GM21360 (cell line): ENCODE measurements at regions not wholly inside any gene's neighbourhood (a gene's known extent, or its start where the extent isn't known, plus 50 kb on each side); places are given as distances from the start of the nearest gene placed in this dataset.
"Not testable (repeated sequence)": the region's sequence is repeated elsewhere in the genome, so short reads cannot be mapped to it uniquely, and the experiment has no call there.

Experiments used
- ATAC-seq: cut with Tn5 transposase; IDR thresholded peaks from one replicate; pipeline ENCODE4 v1.9.1; 2021; ENCODE audit warnings: mild to moderate bottlenecking, moderate library complexity; ENCODE audit not compliant: unreplicated experiment

DNA sequence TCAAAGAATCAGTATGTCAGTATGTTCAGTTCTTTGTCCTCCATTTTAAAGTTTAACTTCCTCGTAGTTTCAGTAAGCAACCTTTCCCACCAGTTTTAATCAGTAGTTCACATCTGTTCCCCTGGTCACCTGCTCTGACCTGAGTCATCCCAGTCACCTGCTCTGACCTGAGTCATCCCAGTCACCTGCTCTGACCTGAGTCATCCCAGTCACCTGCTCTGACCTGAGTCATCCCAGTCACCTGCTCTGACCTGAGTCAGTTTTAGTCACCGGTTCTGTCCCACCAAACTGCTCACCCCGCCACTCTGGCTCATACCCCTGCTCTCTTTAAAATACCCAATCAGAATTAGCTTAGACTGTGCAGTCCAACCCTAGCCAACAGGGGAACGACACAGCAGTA, 180.1 kb upstream of the CNTN6 start:
- not testable (repeated sequence) for ATAC-seq

DNA sequence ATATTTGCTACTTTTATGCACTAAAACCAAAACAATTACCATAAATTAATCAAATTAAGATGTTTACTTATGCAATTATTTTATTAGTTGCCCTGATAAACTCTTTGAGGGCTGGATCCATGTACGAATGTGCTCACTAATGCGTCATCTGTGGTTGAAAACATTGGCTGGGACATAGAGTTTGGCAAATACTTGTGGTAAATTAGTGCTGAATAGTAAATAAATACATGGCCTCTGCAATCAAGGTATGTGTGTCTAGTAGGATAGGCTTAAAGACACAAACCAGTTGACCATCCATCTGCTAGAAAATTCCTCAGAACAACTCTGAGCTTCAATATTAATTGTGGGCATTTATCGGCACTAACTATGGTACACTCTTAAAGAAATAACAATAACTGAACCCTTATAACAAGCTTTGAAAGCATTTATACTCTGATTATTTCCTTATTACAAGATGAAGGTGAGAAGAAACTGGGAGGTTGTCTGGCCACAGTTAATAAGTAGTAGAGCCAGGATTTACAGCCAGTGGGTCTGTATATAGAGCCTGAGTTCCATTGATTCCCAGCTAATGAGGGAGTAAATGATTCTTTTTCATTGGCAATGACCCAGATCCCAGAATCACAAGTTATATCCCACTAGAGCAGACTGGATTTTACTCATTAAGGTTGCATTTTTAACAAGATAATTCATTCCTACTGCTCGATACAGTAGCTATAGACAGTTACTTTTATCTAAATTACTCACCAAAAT, 169.5 kb upstream of the CNTN6 start:
- no peak for ATAC-seq

DNA sequence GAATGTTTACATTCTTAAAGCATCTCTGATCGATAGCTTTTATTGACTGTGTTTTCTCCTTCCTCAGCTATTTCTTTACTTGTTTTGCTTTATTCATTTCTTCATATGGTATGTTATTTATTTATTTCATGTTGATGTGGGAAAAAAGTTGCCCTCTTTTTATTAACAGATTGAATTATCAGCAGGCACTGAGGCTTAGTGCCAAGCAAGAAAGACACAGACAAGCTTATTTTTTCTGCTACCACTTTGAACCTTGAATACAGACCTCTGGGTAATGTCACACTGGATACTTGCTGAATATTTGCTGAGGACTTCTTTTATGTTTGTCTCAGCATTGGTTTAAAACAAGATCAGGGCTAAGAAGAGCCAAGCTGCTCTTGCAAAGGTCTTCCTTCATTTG, 162.0 kb upstream of the CNTN6 start:
- ATAC-seq = no peak

DNA sequence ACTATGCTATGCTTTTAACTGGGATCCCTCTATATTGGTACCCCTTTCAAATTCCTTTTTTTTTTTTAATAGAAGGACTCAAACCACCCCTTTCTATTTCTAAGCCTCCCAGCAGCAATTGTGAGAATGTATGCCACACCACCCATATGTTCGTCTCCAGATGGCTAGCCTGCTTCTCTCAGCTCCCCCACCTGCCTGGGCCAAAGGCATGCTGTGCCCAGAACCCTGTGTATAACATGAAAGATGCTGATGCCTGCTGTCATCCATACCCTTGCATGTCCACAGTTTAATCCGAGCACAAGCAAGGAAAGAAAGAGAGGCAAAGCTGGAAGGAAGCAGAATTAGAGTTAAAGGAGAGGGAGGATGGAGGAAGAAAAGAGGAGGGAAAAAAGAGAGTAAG, 159.5 kb upstream of the CNTN6 start:
- no peak for ATAC-seq

DNA sequence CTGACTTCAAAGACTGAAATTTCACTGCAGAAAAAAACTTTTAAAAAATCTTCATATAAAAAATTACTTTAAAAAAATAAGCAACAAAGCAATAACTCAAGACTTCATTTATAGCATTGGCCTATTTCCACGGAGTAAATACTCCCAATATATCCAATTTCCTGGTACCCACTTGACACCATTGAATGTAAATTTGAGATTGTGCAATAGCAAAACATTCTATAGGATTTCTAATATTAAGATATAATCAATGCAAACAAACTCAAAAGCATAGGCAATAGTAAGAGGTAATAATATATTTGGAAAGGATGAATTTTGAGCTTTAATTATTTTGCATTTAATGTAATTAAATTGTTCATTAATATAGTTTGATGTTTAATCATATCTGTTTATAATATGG, 148.0 kb upstream of the CNTN6 start:
- no peak for ATAC-seq

DNA sequence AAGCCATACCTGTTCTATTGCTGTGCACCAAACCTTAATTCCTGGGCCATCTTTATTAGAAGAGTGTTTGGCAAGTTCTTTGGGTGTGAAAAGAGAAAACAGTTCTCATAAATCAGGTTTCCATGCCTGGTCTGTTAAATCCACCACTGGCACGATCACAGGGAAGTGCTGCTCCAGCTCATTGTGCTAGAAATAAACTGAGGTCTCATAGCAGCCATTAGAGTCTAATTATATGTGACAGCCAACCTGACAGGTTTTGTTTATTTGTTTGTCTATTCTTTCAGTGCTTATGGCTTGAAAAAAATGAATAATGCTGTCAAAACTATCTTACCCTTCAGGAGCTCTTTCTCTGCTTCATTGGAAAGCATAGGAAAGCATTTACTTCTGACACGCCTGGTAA, 147.1 kb upstream of the CNTN6 start:
- no peak for ATAC-seq

DNA sequence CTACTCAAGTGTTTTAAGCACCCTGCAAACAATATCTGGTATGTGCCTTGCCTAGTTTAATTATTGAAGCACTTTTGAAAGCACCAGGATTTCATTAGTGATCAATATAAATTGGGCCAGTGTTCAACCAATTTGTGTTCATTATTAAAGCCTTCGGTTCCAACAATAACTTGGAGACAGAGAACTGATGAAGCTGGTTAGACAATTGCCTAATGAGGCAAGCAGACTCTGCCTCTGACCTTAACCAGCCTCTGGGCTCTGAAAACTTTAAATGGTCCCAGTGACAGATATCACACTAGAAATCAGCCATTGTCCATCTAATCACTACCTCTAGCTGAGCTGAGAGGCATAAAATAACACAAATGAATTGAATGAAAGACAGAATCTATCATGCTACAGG, 139.9 kb upstream of the CNTN6 start:
- no peak for ATAC-seq

DNA sequence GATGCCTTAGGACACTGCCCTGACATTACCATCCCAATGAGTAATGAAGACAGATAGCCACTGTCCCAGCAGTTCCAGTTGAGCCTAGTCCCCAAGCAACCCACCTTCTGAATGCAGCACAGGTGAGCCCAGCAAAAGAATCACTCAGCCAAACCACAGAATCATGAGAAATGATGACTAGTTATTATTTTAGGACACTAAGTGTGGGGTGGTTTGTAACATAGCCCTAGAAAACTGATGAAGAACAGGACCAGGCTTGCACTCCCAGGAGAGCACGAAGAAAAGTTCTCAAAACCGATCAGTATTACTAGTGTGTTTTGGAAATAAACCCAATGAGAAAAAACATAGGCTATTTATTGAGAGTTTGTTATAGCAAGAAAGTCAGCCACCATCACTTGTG, 129.6 kb upstream of the CNTN6 start:
- no peak for ATAC-seq

DNA sequence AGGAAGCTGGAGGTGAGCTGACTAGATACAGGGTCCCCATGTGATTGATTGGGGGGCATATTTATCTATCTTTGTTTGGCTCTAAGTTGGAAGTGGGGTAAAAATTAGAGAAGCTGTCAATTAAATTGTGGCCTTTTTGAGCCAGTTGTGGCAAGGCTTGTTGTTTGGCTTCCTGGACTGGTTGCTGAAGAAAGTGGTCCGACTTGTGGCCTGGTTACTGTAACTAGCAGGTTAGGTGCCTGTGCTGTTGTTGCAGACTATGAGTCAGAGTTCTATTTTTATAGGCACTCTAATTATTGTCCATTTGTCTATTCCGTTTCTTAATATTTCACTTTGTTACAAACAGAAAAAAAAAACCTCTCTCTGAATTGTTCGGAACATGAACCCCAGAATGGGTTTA, 129.1 kb upstream of the CNTN6 start:
- no peak for ATAC-seq

DNA sequence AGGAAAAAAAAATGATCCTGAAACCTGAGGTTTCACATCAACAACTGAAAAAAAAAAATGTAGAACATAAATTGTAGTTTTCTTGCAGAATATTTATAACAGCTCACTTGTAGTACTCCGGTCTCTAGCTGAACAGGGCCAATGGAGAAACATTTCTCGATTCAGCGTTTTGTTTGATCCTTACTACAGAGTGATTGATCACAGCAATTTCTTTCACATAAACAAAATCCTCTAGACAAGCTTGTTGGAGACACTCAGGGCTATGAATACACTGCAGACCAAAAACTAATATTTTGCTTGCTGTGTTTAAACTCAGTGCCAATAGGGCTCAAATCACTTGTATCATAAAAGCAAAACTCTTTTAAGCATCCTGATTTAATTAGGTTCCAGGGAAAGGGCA, 127.0 kb upstream of the CNTN6 start:
- ATAC-seq = no peak

DNA sequence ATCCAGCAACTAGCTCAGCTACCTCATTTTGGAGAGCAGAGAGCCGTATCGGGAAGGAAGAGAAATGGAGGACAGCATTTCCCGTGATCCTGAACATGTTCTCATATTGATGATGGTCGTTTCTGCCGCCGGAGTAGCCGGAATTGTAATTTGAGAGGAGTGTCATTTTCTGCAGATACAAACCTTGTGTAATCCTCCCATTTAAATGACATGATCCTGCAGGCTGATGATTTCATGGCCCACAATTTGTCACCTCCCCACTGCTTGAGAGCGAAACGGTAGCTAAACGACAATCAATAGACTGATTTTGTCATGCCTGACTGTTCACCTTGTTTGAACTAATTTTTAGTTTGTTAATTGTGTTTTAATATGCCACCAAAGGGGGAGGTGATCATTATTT, 126.5 kb upstream of the CNTN6 start:
- ATAC-seq = no peak

DNA sequence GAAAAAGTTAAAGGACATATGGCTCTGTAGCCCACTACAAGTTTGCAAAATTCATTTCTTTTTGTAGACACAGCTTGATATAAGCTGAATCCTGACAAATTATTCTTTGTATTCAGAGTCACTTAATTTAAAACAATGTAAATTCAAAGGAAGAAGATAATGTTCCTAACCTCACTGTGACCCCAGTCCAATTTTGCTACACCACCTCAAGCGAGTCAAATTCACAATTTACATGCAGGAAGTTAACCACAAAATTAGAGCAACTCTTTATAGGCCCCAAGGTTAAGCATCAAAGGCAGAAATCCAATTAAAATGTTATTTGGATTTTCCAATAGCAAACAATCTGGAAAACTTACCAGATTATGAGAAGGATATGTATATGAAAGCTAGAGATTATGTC, 119.5 kb upstream of the CNTN6 start:
- no peak for ATAC-seq

DNA sequence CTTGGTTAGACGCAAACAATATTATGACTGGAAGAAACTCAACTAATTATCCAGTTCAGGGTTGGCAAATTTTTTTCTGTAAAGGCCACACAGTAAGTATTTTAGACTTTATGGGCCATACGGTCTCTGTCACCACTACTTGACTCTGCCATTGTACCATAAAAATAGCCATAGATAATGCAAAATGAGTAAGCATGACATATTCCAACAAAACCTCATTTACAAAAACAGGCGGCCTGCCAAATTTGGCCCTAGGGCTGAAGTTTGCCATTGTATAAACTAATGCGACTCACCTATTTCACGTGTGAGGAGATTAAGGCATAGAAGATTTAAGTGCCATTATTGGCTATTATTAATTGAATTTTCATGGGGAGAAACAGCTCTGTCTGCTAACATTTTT, 116.8 kb upstream of the CNTN6 start:
- ATAC-seq = no peak

DNA sequence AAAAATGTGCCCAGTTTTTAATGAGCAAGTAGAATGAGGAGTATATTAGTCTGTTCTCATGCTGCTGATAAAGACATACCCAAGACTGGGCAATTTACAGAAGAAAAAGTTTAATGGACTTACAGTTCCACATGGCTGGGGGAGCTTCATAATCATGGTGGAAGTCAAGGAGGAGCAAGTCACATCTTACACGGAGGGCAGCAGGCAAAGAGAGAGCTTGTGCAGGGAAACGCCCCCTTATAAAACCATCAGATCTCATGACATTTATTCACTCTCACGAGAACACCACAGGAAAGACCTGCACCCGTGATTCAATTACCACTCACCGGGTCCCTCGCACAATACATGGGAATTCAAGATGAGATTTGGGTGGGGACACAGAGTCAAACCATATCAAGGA, 111.7 kb upstream of the CNTN6 start:
- ATAC-seq = no peak

DNA sequence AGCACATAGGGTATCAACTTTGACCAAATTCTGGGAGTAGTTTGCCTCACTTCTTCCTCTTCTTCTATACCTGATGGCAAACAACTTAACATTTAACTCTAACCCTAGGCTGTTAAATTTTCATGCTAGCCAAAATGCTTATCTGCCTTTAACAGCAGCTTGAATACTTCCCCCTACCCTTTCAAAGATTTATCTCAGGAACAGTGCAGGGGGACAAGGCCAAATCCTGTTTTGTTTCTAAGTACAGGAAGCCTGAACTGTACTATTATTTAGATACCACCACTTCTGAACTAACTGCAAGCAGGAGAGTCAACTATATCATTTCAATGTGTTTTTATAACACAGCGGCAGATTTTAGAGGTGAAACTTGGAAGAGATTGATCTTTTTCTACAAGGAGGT, 104.0 kb upstream of the CNTN6 start:
- no peak for ATAC-seq

DNA sequence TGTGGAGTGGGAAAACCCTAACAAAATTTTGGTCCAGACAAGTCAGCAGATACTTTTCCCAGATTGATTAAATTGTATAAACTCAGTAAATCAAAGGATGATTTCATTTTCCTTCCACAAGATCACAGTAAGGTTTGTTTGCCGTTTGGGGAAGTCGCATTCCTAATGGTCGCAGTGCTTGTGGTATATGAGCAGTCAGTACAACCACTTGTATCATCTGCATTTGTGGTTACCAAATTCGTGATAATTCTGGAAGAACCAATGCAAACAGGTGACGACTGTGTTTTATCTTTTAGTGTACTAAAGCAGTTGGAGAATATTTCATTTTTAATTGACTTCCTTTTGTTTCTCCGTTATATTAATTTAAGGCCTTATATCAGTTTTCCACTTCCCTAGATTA, 100.0 kb upstream of the CNTN6 start:
- no peak for ATAC-seq

DNA sequence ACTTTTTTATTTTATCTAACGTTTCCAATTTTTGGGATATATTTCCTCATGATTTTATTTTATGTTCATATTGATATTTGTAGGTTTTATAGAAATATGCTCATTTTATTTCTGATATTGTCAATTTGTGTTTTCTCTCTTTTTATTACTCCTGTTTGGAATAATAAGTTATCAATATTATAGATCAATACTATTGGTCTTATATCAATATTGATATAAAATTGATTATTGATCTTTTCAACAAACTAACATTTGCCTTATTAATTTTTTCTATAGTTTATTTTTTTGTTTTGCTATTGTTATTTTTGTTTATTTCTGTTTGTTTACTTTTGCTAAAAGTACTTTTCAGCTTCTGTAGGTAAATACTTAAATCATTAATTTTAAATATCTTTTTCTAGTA, 90.8 kb upstream of the CNTN6 start:
- no peak for ATAC-seq

DNA sequence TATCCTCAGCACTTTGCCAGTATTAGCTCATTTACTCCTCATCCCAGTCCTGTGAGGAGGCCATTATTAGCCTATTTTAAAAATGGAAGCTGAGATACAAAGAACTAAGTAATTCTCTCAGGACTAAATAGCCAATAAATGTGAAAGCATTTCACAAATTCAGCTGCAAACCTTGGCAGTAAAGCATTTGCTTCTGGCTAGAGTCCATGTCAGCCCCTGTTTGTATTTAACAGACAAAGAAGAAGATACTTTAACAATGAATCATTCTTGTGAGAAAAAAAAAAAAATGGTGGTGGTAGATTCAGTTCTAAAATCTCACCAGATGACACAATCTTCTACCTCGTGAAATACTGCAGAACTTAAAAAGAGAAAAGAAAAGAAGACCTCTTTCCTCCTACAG, 85.0 kb upstream of the CNTN6 start:
- ATAC-seq = no peak

DNA sequence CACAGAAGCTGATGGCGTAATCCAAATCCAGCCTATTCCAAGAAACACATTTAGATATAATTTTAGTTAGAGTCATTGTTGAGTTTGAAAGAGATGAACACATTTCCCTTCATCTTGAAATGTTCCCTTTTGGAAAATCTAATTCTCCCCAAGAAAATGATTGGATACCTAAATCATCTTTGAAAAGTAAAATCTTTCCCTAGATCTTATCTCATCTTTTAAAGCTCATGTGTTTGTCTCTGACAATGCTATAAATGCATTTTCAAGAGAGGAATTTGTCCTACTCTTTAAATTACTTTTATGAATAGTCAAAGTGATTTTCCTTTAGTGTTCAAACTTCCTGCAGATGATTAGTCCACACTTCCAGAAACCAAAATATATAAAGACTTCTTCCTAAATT, 82.6 kb upstream of the CNTN6 start:
- no peak for ATAC-seq

DNA sequence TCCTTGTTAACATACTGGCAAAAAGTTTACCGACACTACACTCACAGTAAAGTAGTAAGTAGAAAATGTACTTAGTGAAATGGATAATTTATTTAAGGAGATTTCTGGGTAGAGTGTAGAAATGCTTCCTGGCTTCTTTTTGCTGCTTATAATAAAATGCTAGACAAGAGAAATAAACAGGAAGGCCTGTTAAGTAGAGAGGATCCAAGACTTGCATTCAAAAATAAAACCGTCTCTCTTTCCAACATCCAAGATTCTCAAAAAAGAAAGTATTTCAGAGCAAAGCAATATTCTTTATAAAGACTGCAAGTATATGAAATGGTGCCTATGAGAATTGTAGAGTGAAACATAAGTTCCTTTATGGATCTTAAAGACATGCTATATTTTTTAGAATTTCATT, 77.0 kb upstream of the CNTN6 start:
- ATAC-seq = no peak

DNA sequence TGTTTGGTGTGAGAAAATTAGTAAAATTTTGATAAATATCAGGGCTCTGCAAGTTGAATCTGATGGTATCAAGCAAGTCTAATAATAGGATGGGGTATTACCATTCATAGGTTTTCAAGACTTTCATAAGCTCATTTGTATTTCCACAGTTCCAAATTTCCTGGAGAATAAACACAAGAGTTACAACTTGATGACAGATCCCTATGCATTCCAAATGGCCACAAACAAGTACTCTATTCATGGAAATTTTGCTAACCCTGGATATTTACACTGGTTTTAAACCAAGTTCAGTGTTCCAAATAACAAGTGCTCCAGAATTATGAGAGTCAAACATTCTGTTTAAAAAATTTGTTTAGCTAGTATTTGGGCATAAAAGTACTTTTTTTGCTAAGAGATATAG, 75.0 kb upstream of the CNTN6 start:
- ATAC-seq = no peak

DNA sequence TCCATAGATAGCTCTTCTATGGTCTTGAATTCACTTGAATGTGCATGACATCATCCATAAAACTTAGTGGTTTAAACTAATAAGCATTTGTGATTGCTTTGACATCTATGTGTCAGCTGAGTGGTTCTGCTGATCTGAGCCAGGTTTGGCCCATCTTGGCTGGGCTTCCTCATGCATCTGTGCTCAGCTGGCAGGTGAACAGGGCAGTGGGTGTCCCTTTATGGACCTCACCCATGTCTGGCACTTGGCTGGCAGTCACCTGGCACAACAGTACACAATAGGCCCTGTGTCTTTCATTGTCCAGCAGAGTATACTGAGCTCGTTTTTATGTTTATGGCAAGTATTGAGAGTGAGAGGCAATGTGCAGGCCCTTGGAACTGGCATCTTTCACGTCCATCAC, 73.7 kb upstream of the CNTN6 start:
- no peak for ATAC-seq

DNA sequence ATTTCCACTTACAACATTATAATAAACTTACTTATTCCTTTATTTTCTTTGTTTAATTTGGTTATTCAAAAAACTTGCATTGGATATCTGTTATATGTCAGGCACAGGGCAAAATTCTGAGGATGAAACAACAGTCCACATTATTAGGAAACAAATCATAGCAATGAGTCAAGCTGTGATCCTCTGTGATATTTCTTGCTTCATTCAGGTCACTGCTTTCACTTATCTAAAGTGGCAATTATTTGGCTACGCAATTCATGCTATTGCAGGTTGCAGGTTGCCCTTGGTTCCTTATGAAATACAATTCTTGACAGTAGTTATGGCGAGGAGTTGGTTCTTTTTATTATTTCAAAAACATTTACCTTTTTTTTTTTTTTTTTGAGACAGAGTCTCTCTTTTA, 66.4 kb upstream of the CNTN6 start:
- ATAC-seq = no peak
